NCI-H345 (cell line): ENCODE measurements at regions not wholly inside any gene's neighbourhood (a gene's known extent, or its start where the extent isn't known, plus 50 kb on each side); places are given as distances from the start of the nearest gene placed in this dataset.
"Not testable (repeated sequence)": the region's sequence is repeated elsewhere in the genome, so short reads cannot be mapped to it uniquely, and the experiment has no call there.

ENCODE experiments used
- DNase-seq: peaks from one replicate; lab custom pipeline; 2025; lab: John Stamatoyannopoulos, UW

DNA sequence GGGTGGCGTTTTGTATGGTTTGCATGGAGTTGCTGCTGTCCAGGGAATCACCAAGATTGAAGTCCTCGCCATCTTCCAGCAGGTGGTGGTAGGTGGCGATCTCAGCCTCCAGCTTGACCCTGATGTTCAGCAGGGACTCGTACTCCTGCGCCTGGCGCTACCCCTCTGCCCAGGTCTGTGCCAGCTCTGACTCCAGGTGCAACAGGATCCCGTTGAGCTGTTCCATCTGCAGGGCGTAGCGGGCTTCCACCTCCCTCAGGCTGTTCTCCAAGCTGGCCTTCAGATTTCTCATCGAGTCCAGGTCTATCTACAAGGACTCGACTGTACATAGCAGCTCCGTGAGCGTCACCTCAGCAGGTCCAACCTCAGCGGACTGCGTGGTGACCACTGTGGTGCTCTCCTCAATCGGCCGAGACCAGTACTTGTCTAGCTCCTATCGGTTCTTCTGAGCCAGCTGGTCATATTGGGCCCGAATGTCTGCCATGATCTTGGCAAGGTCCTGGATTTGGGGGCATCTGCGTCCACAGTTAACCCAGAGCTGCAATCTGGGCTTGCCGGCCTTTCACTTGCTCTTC lies 1584.8 kb upstream of the ACO1 start:
- no peak for DNase-seq

DNA sequence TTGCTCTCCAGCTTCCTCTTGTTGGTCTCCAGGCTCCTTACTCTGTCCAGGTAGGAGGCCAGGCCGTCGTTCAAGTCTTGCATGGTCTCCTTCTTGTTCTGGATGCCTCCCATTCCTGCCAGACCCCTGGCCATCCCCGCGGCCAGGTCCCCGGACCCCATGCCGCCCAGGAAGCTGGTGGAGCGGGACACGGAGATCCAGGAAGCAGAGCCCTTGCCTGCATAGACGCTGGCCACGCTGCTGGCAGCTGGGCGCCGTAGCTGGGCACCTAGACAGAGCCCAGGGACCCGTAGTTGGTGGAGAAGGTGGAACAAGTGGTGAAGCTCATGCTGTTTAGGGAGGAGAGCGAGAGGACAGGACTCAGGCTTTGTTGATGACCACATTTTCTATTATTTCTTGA lies 1584.0 kb upstream of the ACO1 start:
- DNase-seq: no peak

DNA sequence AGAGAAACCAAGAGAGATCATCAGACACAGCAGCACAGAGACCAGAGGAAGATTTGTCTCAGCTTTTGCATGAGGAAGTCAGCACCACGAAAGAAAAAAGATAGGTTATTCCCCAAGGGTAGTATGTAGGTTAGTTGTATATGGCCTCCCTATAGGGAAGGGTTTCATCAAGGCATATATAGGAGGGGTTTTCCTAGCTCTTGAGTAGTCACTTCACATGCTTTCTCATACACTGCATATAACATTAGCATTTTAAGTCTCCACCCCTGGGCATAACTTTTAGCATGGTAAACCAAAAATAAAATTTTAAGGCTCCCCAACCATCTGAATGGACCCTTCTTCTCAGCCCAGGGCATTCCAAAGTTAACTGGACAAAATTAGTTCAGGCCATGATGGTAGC lies 1571.6 kb upstream of the ACO1 start:
- no peak for DNase-seq

DNA sequence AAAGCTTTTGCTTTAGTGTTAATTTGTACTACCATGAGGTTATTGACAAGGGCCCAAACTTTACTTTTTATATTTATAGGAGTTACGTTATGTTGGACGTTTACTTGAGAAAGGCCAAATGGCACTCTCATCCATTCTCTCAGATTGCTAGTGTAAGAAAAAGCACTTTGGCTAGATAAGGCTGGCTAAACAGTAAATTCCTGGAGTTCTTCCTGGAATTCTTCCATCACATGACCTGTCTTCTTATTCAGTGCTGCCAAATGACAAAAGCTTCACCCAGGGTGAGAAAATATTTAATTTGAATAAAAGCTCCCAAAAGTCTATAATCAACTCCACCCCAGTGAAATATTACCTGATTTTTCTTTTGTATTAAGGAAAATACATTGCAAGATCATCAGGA lies 1568.9 kb upstream of the ACO1 start:
- no peak for DNase-seq

DNA sequence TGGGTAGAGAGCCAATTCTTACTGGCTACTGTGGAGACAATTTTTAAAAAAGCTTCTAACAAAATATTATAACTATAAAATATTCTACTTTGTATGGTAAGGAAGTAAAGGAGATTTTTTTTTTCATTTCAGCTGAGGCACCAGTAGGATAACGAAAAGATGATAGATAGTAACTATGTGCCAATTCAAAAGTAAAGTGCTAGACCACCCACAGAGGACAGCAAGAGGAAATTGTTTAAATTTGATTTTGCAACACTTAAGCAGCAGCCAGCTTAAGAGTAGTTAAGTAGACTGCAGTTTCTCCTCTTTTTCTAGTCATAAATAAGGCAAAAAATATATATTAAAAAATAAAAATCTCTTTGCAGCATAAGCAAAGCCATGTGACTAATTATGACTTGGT lies 1539.3 kb upstream of the ACO1 start:
- DNase-seq: no peak

DNA sequence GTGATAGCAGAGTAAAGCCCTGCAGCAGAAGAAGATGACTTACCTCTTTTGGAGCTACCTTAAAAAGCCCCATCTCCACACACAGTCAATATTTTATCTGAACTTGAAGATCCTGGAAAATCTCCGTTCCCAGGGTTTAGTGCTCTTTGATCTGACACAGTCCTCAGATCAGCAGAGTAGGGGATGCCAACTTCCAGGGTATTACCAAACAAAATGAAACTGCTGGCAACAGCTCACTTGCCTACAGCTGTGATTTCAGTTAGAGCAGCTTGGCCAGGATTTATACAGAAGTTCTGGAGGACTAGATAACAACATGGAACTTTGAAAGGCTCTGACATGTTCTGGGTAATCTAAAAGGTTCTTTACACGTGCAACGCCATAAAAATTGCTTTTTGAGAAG lies 1537.8 kb upstream of the ACO1 start:
- DNase-seq: no peak

DNA sequence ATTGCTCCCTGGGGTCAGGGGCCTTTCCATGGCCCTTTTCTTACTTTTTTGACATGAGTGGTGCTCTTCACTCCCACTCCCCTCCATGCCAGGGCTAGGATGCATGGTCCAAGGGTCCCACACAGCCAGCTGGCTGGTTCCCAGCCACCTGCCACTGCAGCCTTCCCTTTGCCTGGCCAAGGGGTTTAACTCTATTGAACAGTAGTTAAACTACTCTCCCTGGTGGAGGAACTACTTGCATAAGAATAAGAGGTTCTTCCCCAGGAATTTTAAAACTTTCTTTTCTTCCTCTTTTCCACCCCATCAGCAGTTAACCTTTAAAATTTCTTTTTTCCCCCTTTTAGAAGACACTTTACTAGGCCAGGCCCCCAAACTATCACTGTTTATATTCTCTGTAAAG lies 1532.8 kb upstream of the ACO1 start:
- no peak for DNase-seq

DNA sequence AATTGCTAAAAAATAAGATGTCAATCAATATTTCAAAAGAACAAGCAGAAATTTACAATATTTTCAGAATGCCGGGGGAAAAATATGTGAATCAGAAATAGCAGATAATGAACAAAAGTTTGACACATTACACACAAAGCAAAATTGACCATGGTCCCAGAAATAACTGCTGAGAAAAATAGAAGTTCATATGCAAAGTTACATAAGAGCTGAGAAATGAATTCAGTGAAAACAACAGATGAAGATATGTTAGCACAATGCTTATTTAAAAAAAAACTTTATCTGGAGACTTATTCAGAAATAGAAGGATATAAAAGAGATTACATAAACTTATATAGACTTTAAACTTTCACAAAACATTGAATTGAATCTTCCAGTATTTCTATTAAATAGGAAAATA lies 1483.7 kb upstream of the ACO1 start:
- DNase-seq: no peak

DNA sequence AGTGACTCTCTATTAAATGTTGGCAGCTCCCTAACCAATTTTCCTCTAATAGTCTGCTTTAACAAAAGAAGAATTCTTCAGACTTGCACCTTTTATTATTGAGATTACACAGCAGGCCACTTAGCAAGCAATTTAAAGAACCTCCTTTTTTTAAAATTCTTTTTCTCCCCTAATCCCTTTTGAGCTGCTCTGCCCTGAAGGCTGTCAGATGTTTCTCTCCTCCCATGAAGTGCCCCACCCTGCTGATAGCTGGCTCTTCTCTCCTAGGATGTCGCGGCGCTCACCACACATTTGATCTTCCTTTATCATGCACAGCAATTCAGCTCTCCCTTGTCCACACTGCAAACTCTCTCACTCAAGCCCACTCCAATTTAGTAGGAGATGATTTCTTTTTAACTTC lies 1471.1 kb upstream of the ACO1 start:
- no peak for DNase-seq

DNA sequence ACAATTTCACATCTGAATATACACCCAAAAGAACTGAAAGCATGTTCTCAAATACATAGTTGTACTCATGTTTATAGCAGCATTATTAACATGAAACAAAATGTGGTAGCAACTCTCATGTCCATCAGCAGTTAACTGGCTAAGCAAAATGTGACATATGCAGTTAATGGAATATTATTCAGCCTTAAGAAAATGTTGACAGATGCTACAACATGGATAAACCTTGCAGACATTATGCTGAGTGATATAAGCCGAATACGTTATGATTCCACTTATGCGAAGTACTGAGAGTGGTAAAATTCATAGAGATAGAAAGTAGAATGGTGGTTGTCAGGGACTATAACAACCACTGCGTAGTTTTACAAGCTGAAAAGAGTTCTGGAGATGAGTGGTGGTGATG lies 1469.0 kb upstream of the ACO1 start:
- no peak for DNase-seq

DNA sequence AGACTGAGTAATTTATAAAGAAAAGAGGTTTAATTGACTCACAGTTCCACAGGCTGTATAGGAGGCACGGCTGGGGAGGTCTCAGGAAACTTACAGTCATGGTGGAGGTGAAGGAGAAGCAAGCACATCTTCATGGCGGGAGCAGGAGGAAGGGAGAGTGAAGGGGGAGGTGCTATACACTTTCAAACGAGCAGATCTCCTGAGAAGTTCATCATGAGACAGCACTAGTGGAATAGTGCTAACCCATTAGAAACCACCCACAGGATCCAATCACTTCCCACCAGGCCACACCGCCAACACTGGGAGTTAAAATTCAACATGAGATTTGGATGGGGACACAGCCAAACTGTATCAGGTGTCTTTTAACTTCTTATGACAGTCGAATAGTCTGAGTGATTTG lies 1459.3 kb upstream of the ACO1 start:
- no peak for DNase-seq

DNA sequence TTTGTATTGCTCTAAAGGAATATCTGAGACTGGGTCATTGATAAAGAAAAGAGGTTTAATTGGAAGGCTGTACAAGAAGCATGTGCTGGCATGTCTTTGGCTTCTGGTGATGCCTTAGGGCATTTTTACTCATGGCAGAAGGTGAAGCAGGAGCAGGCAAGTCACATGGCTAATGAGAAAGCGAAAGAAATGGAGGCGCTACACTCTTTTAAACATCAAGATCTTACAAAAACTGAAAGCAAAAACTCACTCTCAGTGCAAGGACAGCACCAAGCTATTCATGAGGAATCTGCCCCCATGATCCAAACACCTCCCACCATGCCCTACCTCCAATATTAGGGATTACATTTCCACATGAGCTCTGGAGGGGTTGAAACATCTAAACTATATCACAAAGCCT lies 1458.8 kb upstream of the ACO1 start:
- no peak for DNase-seq

DNA sequence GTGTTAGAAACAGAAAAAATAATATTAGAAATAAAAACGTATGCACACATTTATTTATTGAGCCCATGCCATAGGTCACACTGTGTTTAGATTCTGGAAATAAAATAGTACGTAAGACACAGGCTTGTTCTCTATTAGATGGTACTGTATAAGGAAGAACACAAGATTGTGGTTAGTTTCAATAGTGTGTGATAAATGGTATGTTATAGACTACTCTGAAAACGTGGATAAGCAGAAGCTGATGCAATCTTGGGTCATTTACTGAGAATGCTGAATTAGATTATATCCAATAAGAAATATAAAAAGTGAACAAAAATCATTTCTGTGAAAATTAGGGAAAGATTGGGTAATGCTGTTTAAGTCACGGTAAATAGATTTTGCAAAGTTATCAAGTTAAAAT lies 1456.4 kb upstream of the ACO1 start:
- no peak for DNase-seq

DNA sequence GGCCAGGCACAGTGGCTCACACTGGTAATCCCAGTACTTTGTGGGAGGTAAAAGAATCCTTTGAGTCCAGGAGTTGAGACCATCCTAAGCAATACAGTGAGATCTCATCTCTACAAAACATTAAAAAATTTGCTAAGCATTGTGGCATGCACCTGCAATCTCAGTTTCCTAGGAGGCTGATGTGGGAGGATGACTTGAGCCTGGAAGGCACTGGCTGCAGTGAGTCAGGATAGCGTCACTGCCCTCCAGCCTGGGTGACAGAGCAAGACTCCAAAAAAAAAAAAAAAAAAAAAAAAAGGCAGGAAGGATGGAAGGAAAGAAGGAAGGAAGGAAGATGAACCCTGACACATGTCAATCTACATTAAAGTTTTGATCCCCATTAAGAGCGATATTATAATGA lies 1452.2 kb upstream of the ACO1 start:
- no peak for DNase-seq

DNA sequence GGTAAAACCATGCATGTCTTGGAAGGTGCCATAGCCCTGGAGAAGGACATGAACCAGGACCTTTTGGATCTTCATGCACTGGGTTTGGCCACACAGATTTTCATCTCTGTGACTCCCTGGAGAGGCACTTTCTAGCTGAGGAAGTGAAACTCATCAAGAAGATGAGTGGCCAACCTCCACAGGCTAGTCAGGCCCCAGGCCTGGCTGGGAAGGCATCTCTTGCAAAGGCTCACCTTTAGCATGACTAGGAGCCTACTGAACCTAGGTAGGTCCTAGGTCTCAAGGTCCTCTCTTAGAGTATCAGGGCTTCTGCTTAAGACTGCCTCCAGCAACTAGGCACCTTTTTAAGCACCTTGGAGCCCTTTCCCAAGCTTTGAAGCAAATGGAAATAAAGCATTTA lies 1448.7 kb upstream of the ACO1 start:
- DNase-seq: no peak

DNA sequence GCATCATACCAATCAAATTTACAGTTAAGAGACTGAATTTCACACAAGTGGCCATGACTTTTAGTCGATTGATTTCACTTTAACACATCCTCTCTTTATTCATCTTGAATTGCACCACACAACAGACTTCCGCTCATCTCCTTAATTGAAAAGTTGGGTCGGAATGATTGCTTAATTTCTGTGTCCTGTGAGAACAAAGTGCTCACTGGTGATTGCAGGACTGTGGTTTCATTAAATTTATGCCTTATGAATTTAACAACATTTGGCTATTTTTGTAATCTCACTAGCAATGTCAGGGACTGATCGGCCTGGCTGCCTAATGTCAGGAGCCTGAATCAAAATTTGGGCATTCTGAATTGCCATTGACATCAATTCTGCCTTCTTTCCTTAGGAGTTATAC lies 1447.3 kb upstream of the ACO1 start:
- no peak for DNase-seq

DNA sequence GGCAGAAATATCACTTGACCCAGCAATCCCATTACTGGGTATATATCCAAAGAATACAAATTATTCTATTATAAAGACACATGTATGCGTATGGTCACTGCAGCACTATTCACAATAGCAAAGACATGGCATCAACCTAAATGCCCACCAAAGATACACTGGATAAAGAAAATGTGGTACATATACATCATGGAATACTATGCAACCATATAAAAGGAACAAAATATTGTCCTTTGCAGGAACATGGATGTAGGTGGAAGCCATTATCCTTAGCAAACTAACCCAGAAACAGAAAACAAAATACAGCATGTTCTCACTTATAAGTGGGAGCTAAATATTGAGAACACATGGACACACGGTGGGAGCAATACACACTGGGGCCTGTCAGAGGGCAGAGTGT lies 1441.6 kb upstream of the ACO1 start:
- not testable (repeated sequence) for DNase-seq

DNA sequence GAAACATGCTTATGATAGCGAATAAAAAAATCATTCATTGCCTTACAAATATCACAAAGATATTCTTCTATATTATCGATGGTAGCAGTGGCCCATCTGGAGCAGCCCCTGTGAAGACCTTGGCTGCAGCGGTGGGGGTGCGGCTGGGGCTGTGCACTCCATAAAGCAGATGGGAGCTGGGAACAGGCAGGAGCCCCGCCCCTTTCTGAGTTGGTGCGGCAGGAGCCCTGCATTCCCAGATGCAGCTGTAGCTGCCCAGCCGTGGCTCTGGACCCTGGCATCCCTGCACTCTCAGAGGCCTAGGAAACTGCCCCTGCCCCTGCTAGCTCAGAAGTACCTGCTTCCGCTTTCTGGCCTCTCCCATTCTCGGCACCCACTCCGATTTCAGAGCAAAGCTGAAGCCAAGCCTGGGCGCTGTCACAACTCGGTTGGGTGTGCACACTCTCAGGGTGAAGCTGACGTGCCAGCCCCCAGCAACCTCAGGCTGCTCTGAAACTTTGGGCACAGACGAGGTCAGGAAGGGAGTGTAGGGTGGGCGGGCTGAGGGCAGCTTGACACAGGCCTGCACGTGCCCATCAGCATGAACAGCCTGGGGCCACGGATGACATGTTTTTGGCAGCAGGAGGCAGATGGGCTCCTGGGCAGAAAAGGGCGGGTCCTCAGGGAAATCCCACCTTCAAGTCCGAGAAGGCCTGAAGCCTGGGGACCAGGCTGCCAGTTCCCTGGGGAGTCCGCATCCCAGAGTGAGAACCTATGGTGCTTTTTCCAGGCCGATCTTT lies 1440.8 kb upstream of the ACO1 start:
- DNase-seq: no peak

DNA sequence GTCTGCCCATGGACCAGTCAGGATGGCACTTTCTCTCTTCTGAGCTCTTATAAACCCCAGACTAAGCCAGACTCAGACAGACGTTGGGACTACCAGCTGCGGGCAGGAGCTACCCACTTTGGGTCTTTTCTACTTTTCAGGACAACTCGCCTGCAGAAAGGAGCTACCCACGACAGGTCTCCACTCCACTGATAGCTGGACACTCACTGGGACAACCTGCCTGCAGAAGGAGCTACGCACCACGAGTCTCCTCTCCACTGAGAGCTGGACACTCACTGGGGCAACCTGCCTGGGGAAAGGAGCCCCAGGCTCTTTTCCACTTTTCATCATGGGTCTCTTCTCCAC lies 1440.2 kb upstream of the ACO1 start:
- DNase-seq: no peak

DNA sequence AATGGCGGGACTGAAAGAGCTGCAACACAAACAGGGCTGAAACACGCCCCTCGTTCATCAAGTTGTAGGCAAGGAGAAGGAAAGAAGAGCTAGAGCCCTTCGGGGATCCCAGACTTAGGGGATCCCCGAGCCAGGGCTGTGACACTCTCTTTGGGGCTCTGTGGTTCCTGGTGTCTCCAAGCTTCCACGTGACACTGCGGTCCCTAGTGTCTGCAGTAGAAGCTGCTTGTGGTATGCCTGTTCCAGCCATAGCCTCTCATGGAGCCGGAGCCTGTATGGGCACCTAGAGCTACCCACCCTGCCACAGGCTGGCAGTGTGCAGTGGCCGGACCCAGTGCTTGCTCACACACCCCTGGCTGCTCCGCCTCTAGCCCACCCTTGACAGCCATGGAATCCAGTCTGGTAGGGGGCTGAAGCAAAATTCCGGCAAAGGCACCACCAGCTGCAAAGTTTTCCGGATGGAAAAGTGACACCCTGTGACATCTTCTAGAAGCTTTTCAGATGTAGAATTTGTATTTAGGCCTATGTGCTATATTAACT lies 1439.6 kb upstream of the ACO1 start:
- DNase-seq: no peak

DNA sequence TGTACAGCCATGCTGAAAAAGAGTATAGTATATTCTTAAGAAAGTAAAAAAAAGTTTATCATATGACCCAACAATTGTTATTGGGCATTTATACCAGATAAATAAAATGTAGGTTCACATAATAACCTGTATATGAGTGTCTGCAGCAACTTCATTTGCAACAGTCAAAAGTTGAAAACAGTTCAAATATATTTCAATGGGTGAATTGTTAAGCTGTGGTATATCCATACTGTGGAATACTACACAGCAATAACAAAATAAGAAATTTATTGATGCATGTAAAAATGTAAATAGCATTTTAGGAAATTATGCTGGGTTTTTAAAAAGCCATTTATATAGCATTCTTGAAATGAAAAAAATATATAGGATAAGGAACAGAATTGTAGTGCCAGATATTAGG lies 1420.1 kb upstream of the ACO1 start:
- no peak for DNase-seq

DNA sequence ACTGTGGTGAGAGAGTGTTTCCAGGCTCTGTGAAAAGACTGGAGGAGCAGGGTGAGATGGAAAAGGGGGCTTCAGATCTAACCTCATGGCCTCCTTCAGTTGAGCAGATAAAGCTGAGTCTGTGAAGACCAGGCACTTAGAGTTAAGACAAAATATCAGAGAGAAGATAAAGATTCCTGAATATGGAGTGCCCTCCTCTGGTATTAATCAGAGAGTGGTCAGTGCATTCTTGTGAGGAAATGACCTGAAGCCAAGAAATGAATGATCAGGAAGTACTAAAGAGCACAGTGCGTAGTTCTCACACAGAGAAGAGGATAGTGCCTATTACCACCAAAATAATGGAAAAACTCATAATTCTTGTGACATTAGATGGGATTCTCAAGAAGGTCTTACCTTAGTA lies 1417.0 kb upstream of the ACO1 start:
- DNase-seq: peak; percentile 0

DNA sequence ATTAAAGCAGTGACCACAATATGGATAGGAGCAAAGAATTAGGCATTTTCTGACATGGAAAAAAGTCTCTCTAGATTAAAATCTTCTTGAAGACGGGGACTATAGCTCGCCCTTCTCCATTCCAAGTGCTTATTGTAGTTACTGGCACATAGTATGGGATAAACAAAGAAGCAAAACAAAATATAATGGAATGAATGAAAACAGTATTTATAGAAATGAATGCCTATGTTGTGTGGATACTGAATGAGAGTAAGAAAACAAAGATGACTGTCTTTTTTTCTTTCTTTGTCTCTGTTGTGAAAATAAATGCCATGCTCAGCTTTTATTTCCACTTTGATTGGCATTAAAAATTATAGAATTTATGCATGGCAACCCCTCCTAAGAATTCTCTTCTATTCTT lies 1414.3 kb upstream of the ACO1 start:
- DNase-seq: no peak

DNA sequence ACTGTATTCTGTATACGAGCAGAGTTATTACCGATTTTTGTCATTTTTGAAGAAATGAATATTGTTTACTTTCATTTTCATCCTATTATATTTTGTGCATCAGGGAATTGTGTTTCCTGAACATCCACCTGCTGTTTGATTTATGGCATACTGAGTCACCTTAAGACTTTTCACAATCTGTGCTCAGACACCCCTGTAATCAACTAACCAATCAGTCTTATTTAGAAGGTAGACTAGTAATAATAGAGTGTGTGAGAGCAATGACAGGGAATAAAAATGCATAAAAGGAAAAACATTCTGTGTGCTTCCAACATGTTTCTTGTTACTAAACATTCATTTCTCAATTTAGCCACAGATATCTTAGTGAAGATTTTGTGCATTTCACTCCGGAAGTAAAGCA lies 1413.6 kb upstream of the ACO1 start:
- no peak for DNase-seq
